Cerebellar cortex (tissue), 1 donor: ENCODE measurements at regions not wholly inside any gene's neighbourhood (a gene's known extent, or its start where the extent isn't known, plus 50 kb on each side); places are given as distances from the start of the nearest gene placed in this dataset.
"Not testable (repeated sequence)": the region's sequence is repeated elsewhere in the genome, so short reads cannot be mapped to it uniquely, and the experiment has no call there.

ENCODE experiments used
- DNase-seq: peaks from one replicate; pipeline ENCODE4 v3.0.0-alpha.2; 2015; ENCODE audit warnings: low spot score

GRCh38 chr2:18077704-18078103 is 199.2 kb downstream of the KCNS3 start:
- no peak for DNase-seq

DNA sequence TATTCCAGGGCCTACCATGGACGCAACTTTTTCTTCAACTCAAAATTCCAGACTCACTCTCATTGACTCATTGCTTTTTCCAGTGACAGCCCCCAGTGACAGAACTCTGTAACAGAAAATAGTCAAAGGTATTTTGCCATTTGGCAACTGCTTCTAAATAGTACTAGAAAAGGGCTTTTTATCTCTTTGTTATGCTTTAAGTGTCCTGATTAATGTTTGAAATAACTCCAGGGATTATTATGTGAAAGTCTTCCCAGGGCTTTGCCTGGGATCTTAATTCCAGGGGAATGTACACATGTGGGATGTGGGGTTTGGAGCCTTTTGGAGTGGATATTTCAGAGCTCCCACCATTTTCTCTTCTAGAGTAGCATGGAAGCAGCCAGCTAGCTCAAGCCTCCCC is 198.8 kb downstream of the KCNS3 start:
- DNase-seq: no peak

- no peak for DNase-seq
These were observed 196.0 kb downstream of the KCNS3 start for GRCh38 chr2:18074476-18074875.

GRCh38 chr2:18073601-18074000 is 195.1 kb downstream of the KCNS3 start:
- DNase-seq: no peak

DNA sequence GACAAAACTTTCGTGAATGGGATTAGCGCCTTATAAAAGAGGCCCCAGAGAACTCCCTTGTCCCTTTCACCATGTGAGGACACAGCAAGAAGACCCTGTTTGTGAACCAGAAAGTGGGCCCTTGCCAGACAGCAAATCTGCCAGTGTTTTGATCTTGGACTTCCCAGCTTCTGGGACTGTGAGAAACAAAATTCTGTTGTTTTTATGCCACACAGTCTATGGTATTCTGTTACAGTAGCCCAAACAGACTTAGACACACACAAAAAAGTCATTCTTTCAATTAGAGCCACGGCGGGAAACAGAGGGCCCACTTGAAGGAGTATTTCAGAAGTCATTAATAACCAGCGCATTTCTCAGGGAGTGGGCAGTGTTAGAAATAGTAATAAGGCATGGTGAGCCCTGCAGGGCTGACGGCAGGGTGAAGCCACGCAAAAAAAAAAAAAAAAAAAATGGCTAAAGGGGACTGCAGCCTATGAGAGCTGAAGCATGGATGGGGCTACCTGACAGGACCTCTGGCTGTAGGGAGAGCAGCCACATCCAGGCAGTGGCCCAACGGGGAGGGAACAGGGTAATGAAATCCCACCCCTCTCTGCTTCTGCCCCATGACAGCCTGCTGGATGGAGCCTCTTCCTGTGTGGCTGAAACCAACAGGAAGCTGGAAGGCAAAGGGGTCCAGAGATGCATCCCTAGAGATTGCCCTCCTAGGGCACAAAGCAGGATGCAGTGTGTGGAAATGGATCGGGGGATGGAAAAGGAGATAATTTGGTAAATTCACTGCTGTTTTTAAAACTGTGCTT is 189.3 kb downstream of the KCNS3 start:
- no peak for DNase-seq

GRCh38 chr2:18066894-18067293 is 188.4 kb downstream of the KCNS3 start:
- peak; percentile 8 for DNase-seq

DNA sequence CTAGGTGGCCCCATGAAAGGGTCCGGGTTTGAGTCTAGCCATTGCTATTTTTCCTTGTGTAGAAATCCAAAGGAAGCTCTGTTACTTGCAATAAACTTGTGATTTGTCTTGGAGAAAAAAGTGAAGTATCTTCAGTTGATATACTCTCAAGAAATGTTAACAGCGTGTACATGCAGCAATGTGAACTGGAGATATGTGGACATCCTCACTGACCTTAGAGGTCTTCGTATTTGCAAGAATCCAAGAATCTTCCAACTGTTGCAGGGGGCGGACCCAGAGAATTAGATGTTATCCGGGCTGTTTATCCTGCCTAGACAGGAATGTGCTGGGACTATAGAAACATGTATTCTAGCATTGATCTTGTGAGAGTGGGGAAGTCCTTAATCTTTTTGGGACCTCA is 187.6 kb downstream of the KCNS3 start:
- no peak for DNase-seq

DNA sequence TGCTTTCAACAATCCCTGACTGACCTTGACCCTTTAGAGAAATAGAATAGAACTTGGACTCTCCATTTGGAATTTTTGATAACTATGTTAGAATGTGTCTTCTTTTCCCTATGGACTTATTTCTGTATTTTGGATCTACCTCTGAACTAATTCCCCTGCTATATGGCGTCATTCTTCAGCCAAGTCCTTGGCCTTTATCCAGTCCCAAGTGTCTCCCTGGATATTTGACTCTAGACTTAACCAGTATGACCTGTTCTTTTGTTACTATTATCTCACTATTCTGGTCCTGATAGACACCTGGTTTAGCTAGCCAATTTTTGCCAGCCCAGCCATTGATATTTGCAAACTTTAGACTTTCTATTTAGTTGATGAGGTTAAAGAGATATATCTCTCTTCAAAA is 186.8 kb downstream of the KCNS3 start:
- DNase-seq: no peak

DNA sequence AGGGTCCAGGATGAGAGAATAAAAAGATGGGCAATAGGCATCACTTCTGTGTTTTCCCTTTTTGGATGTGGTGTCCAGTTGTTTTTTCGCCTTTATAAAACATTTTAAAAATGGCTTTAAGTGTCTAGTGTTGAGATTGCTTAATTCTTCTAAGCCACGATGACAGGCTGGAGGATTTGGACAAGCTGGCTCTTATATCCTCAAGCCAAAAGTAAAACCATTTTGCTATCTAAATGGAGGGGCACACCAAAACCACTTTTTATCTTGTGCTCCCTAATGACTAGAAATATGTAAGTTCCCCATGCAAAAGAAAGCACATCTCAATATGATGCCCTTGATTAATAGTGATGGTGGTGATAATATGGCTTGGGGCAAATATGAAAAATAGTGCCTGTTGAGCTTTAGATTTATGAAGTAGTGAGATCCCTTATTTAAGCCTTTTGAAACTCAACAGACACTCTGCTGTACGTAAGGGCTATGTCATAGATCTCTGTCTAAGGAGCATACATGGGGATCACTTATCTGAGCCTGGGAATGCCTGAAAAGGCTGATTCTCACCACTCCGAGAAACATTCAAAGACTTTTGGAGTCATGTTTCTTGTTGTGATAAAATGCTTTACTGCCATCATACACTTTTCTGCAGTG is 185.5 kb downstream of the KCNS3 start:
- DNase-seq: no peak

- DNase-seq: no peak
These were observed 184.4 kb downstream of the KCNS3 start for GRCh38 chr2:18062892-18063291.

DNA sequence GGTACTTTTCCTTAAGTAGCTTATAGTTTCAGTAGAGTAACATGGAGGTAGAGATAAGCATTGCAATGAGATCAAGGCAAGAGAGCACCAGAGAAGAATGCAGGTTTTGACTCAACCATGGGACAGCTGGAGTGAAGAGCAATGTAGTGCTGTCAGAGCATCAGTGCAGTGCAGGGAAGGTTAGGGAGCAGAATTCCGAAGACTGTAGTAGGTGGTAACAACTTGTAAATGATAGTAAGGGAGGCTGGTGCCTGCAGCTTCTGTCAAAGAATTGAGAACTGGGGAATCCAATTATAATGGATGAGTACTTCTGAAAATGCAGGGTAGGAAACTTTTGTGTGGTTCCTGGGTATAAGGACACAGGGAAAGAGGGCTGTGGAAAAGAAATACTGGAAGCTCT is 183.2 kb downstream of the KCNS3 start:
- DNase-seq: no peak

GRCh38 chr2:18057657-18058056 is 179.2 kb downstream of the KCNS3 start:
- no peak for DNase-seq

GRCh38 chr2:18055290-18055689 is 176.8 kb downstream of the KCNS3 start:
- no peak for DNase-seq

GRCh38 chr2:18050001-18050400 is 171.5 kb downstream of the KCNS3 start:
- no peak for DNase-seq

GRCh38 chr2:18049325-18049724 is 170.9 kb downstream of the KCNS3 start:
- DNase-seq: no peak

DNA sequence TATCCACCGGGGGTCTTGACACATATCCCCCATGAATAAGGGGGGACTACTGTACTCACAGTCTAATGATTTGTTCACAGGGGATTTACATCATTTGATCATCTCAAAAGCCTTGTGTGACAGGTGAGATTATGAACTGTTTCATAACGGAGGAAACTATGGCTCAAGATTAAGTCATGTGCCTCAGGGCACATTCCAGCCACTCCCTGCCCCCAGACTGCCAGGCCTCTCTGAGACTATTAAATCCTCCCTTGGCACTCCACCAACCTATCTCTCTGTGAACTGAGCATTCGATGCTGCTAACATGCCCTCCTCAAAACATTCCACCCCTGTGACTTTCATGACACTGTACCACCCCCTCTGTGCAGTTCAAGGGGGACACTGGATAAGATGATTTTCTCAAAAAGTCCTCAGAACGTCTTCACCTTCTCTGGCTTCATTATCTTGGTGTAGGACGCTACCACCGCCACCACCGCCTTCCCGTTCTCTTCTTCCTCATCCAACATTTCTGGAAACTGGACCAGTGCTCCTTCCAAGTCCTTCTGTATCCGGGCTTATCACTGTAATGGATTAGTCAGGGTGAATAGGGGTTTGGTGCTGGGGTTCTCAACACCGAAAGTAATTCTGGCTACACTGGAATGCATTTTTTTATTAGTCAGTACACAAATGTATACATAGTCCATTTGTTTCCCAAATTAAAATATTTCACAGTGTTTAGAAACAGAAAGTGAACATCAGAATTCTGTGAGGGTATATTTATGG is 169.6 kb downstream of the KCNS3 start:
- DNase-seq: no peak

DNA sequence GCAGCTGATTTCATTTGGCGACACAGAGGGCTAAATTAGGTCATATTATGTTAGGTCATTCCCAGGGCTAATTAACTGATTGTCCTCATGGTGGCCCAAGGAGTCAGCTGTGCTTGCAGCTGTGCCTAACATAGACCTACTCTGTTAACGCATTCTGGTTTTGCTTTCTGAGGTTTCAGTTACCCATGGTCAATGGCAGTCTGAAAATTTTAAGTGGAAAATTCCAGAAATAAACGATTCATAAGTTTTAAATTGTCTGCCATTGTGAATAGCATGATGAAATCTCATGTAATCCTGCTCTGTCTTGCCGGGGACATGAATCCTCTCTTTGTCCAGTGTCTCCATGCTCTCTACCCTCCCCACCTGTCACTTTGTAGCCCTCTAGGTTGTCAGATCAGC is 168.7 kb downstream of the KCNS3 start:
- no peak for DNase-seq

DNA sequence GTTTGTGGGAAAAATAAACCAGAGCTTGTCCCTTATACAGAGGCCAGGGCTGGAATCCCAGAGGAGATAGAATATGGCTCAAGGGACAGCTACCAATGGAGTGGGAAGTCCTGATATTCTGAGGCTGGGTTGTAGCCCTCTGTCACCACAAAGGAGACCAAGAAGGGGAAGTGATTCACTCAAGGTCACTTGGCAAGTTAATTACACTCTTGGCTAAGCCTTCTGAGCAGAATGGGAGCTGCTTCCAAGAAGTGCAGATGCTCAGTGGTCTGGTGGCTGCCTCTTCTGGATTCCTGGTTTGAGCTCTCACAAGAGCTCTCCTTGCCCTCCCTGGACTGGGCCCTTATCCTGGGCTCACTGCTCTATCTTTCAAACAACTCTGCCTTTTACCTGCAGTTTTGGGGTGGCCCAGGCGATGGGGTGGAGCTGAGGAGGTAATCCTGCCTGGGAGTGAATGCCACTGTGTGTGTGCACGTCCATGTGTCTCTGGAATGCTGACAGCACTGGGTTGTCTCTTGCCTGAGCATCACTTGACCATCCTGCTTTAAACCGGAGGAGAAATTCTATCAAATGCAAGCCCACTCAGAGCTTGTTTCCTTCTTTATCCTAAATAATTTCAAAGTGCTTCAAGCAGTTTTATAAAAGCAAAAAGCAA is 168.2 kb downstream of the KCNS3 start:
- DNase-seq: no peak

- DNase-seq: no peak
These were observed 167.6 kb downstream of the KCNS3 start for GRCh38 chr2:18046017-18046416.

GRCh38 chr2:18045230-18045629 is 166.8 kb downstream of the KCNS3 start:
- DNase-seq: no peak

DNA sequence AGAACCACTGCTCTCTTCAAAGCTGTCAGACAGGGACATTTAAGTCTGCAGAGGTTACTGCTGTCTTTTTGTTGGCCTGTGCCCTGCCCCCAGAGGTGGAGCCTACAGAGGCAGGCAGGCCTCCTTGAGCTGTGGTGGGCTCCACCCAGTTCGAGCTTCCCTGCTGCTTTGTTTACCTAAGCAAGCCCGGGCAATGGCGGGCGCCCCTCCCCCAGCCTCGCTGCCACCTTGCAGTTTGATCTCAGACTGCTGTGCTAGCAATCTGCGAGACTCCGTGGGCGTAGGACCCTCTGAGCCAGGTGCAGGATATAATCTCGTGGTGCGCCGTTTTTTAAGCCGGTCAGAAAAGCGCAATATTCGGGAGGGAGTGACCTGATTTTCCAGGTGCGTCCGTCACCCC is 138.9 kb downstream of the KCNS3 start:
- not testable (repeated sequence) for DNase-seq

- no peak for DNase-seq
These were observed 131.4 kb downstream of the KCNS3 start for GRCh38 chr2:18009891-18010290.

GRCh38 chr2:18005411-18005810 is 126.9 kb downstream of the KCNS3 start:
- DNase-seq: no peak
